Uterus (tissue), 2 donors: ENCODE measurements at regions not wholly inside any gene's neighbourhood (a gene's known extent, or its start where the extent isn't known, plus 50 kb on each side); places are given as distances from the start of the nearest gene placed in this dataset.

Experiments
- CTCF ChIP-seq, 4 experiments: fragments of 200-600 bp in 2 of 4; fragments of 450-650 bp in 2 of 4; sonication (generic) in 2 of 4; IDR thresholded peaks; one replicate each; pipeline ENCODE4 v1.5.1; 2016 to 2019; ENCODE audit warnings: antibody characterized with exemption in 4 of 4, mild to moderate bottlenecking in 2 of 4, moderate library complexity in 1 of 4
- POLR2A ChIP-seq, 2 donors: fragments of 450-650 bp; IDR thresholded peaks; one replicate each; pipeline ENCODE4 v1.6.1; 2016; ENCODE audit warnings: antibody characterized with exemption in 2 of 2, mild to moderate bottlenecking in 1 of 2, moderate library complexity in 1 of 2

- no peak for TF ChIP-seq CTCF (IDR thresholded peaks at IDR 0.05)
- TF ChIP-seq POLR2A (IDR thresholded peaks at IDR 0.05), result no peak
Measured at GRCh38 chr7:16106869-16107268, 314.5 kb downstream of the CRPPA start.
